K562 (cell line): ENCODE measurements at regions not wholly inside any gene's neighbourhood (a gene's known extent, or its start where the extent isn't known, plus 50 kb on each side); places are given as distances from the start of the nearest gene placed in this dataset.

Source experiments
- ATAC-seq: fragments of 200-7000 bp; cut with Tn5 transposase; 3 replicates; pipeline ENCODE4 v1.9.1; 2020; ENCODE audit warnings: moderate library complexity
- BruUV-seq: library from RNA; stranded (reverse); fragments of 400-500 nt; replicated peaks from 2 replicates; lab custom pipeline; 2021; lab: Mats Ljungman, UMichigan
- CTCF ChIA-PET: fragments of 300-600 bp; formaldehyde crosslinking; extraction: SDS; loops from one replicate; lab custom pipeline; 2021; ENCODE audit warnings: low intra/inter-chr PET ratio; lab: Yijun Ruan, JAX
- POLR2A ChIA-PET: fragments of 300-600, 350-650 bp; sonication (Branson Sonifier 250); formaldehyde crosslinking; extraction: SDS; loops from one replicate; lab custom pipeline; 2021; ENCODE audit warnings: antibody characterized with exemption, inconsistent platforms; lab: Yijun Ruan, JAX
- DNase-seq, 4 experiments: peaks; one replicate each; pipeline versions ENCODE4 v3.0.0 to v3.0.0-alpha.2; 2011 to 2018; ENCODE audit warnings: low spot score in 3 of 4, mixed read lengths in 3 of 4; ENCODE audit errors: extremely low read depth in 1 of 4
- FAIRE-seq: peaks from 2 replicates; lab custom pipeline; 2011; peaks lifted over from hg19 to GRCh38; lab: Jason Lieb, UNC
- H2AFZ ChIP-seq: 2 replicates; pipeline ENCODE4 v1.6.0; 2011; ENCODE audit warnings: low read depth, low read length, control low read depth, inconsistent platforms
- H3K27ac ChIP-seq: fragments of 200-600 bp; 3 replicates; pipeline ENCODE4 v1.8.0; 2011; ENCODE audit warnings: low read depth, mild to moderate bottlenecking, control low read depth, inconsistent platforms, low read length, moderate library complexity, mixed read lengths; ENCODE audit errors: extremely low read depth
- H3K27me3 ChIP-seq, 2 experiments: fragments of 300-600 bp in 1 of 2; 2 replicates in 1 of 2; 3 replicates in 1 of 2; pipeline versions ENCODE4 v1.6.0 to v1.8.0; 2011; ENCODE audit warnings: inconsistent platforms in 2 of 2, low read length in 2 of 2, mild to moderate bottlenecking in 1 of 2, mixed read lengths in 1 of 2, moderate library complexity in 1 of 2; ENCODE audit not compliant: control insufficient read depth in 2 of 2, insufficient read depth in 2 of 2
- H3K36me3 ChIP-seq: fragments of 300-600 bp; 3 replicates; pipeline ENCODE4 v1.8.0; 2011; ENCODE audit warnings: mild to moderate bottlenecking, low read length, inconsistent platforms; ENCODE audit not compliant: control insufficient read depth, insufficient read depth
- H3K4me1 ChIP-seq, 2 experiments: fragments of 200-600 bp in 1 of 2; replicated peaks in 1 of 2; 2 replicates in 1 of 2; 3 replicates in 1 of 2; pipeline versions ENCODE4 v1.5.1 to v1.8.0; 2011; ENCODE audit warnings: inconsistent platforms in 2 of 2, low read length in 2 of 2, mild to moderate bottlenecking in 1 of 2, mixed read lengths in 1 of 2, moderate library complexity in 1 of 2; ENCODE audit not compliant: control insufficient read depth in 2 of 2, insufficient read depth in 2 of 2
- H3K4me2 ChIP-seq: 2 replicates; pipeline ENCODE4 v1.6.1; 2011; ENCODE audit warnings: low read length, control low read depth, inconsistent platforms, mixed read lengths; ENCODE audit not compliant: insufficient read depth
- H3K4me3 ChIP-seq: fragments of 200-600 bp; sonication (generic), shearing (Covaris generic); 2 replicates; pipeline ENCODE4 v1.5.1; 2016; ENCODE audit warnings: control low read depth, inconsistent platforms
- H3K79me2 ChIP-seq: fragments of 200-600 bp; 3 replicates; pipeline ENCODE4 v1.8.0; 2011; ENCODE audit warnings: low read length, inconsistent platforms; ENCODE audit not compliant: control insufficient read depth, insufficient read depth
- H3K9ac ChIP-seq, 2 experiments: 2 replicates each; pipeline versions ENCODE4 v1.6.0 to v1.6.1; 2011; ENCODE audit warnings: low read depth in 2 of 2, low read length in 2 of 2, control low read depth in 1 of 2, inconsistent platforms in 1 of 2, mild to moderate bottlenecking in 1 of 2, mixed read lengths in 1 of 2; ENCODE audit not compliant: insufficient read depth in 1 of 2
- H3K9me1 ChIP-seq: one replicate; pipeline ENCODE4 v1.6.0; 2011; ENCODE audit warnings: inconsistent platforms, mild to moderate bottlenecking, low read length, moderate library complexity; ENCODE audit not compliant: control insufficient read depth, insufficient read depth
- H3K9me3 ChIP-seq: replicated peaks from 2 replicates; pipeline ENCODE4 v1.5.1; 2011; ENCODE audit warnings: low read depth, low read length, inconsistent platforms; ENCODE audit not compliant: control insufficient read depth, insufficient read depth
- H4K20me1 ChIP-seq: replicated peaks from 2 replicates; pipeline ENCODE4 v1.6.1; 2011; ENCODE audit warnings: low read length, inconsistent platforms, mixed read lengths; ENCODE audit not compliant: control insufficient read depth, insufficient read depth
- CREB3L1 ChIP-seq: fragments of 450-650 bp; IDR thresholded peaks from 2 replicates; pipeline ENCODE4 v1.6.1; 2014; ENCODE audit warnings: low read depth, mild to moderate bottlenecking, moderate library complexity, borderline replicate concordance
- JUNB ChIP-seq: fragments of 450-650 bp; formaldehyde crosslinking; conservative IDR thresholded peaks from 2 replicates; pipeline ENCODE4 v1.4.0; 2020; ENCODE audit warnings: mild to moderate bottlenecking
- MTA3 ChIP-seq: fragments of 450-650 bp; formaldehyde crosslinking; IDR thresholded peaks from 2 replicates; pipeline ENCODE4 v1.6.1; 2017; ENCODE audit warnings: mild to moderate bottlenecking, borderline replicate concordance
- NRF1 ChIP-seq, 2 experiments: fragments of 450-650 bp; IDR thresholded peaks in 1 of 2; conservative IDR thresholded peaks in 1 of 2; 2 replicates each; pipeline ENCODE4 v1.6.1; 2014; ENCODE audit warnings: mild to moderate bottlenecking in 2 of 2
- PHF21A ChIP-seq: fragments of 450-650 bp; IDR thresholded peaks from 2 replicates; pipeline ENCODE4 v1.6.1; 2017; ENCODE audit warnings: low read depth, borderline replicate concordance
- PHF8 ChIP-seq: fragments of 200-600 bp; sonication (generic); IDR thresholded peaks from 2 replicates; pipeline ENCODE4 v1.6.1; 2012; ENCODE audit warnings: mixed run types, mild to moderate bottlenecking, inconsistent platforms, low read length, moderate library complexity, borderline replicate concordance
- SP1 ChIP-seq: sonication (generic); formaldehyde crosslinking; IDR thresholded peaks from 2 replicates; pipeline ENCODE4 v1.8.1; 2022; ENCODE audit warnings: mild to moderate bottlenecking, missing genetic modification reagents
- SRF ChIP-seq, 2 experiments: fragments of 250-450, 450-650 bp in 1 of 2; sonication (Bioruptor Pico) in 1 of 2; sonication (generic) in 1 of 2; formaldehyde crosslinking; IDR thresholded peaks; 2 replicates each; pipeline versions ENCODE4 v1.5.0 to v1.5.1; 2020 to 2022; ENCODE audit warnings: mild to moderate bottlenecking in 1 of 2, missing genetic modification reagents in 1 of 2
- STAT6 ChIP-seq: sonication (generic); formaldehyde crosslinking; IDR thresholded peaks from 2 replicates; pipeline ENCODE4 v1.8.1; 2023; ENCODE audit warnings: mild to moderate bottlenecking, missing genetic modification reagents
- ZEB2 ChIP-seq: fragments of 450-650 bp; IDR thresholded peaks from 2 replicates; pipeline ENCODE4 v1.6.1; 2016
- ZNF174 ChIP-seq: fragments of 250-450 bp; sonication (Bioruptor Pico); IDR thresholded peaks from 2 replicates; pipeline ENCODE4 v1.4.0; 2020; ENCODE audit warnings: mild to moderate bottlenecking
- ZNF586 ChIP-seq: fragments of 450-650 bp; formaldehyde crosslinking; conservative IDR thresholded peaks from 2 replicates; pipeline ENCODE4 v1.4.0; 2020; ENCODE audit warnings: mild to moderate bottlenecking, moderate library complexity
- ZNF830 ChIP-seq: fragments of 250-450 bp; sonication (Bioruptor Pico); IDR thresholded peaks from 2 replicates; pipeline ENCODE4 v1.5.0; 2021; ENCODE audit warnings: mild to moderate bottlenecking
- WGBS: fragments of 100-300 bp; shearing (Covaris generic); methylation state at CpG from one replicate; pipeline ENCODE4 v1.1.6; 2016; ENCODE audit warnings: low coverage, mixed read lengths; ENCODE audit not compliant: insufficient coverage; ENCODE audit errors: missing lambda C conversion rate; 5-methylcytosine and 5-hydroxymethylcytosine counted together
- in situ Hi-C: fragments of 300-500 bp; cut with MboI; formaldehyde crosslinking; loops from 4 replicates; pipeline ENCODE4 v1.15.0; 2018; ENCODE audit warnings: inconsistent platforms, mixed read lengths
- intact Hi-C: fragments of 100-400 bp; cut with micrococcal nuclease; formaldehyde crosslinking; loops from 2 replicates; pipeline ENCODE4 v1.14.2; 2022

- TF ChIP-seq STAT6 (CRISPR knock-in tag): no peak
- no peak for TF ChIP-seq JUNB (CRISPR knock-in tag)
- TF ChIP-seq CREB3L1: no peak
- no peak for TF ChIP-seq ZNF830
- TF ChIP-seq SRF (CRISPR knock-in tag; IDR thresholded peaks at IDR 0.05): no peak
- no peak for TF ChIP-seq MTA3
- no peak for TF ChIP-seq ZNF586 (CRISPR knock-in tag)
- no peak for TF ChIP-seq ZNF174 (CRISPR knock-in tag)
Measured at GRCh38 chr2:167340322-167340721, 452.0 kb downstream of the XIRP2 start (continued).

GRCh38 chr2:167336213-167336612 lies 447.9 kb downstream of the XIRP2 start:
- H3K9ac ChIP-seq: no peak overlapping the region
- in situ Hi-C loops: no loop called here
- no peak overlapping the region for H3K4me2 ChIP-seq
- H4K20me1 ChIP-seq: no peaks in the 10 kb centered on the region
- no peak overlapping the region for H2AFZ ChIP-seq
- no peak for ATAC-seq
- CTCF ChIA-PET: no interaction called here
- TF ChIP-seq SP1 (no peak), PHF21A (no peak), ZEB2 (no peak), PHF8 (no peak), NRF1 (conservative IDR thresholded peaks at IDR 0.05 in 1 of 2, IDR thresholded peaks at IDR 0.05 in 1 of 2) (no peak)
- TF ChIP-seq, all 486 proteins: peak for 0
- Histone ChIP-seq H3K79me2 (no peaks in the 10 kb centered on the region), H3K4me1 (no peaks in the 10 kb centered on the region), H3K27ac (no peak overlapping the region), H3K27me3 (no peaks in the 10 kb centered on the region), H3K9me3 (peaks cover 2% of the 10 kb centered on the region; the same call in 1 of the 2 replicates), H3K9me1 (no peaks in the 10 kb centered on the region), H3K4me3 (no peak overlapping the region), H3K36me3 (no peaks in the 10 kb centered on the region)
- DNase-seq (no peak), FAIRE-seq (no peak)
- intact Hi-C loops: no loop called here
- no TSS peak for BruUV-seq
- WGBS: 0% methylated on average over 2 of the region's 2 CpGs
- POLR2A ChIA-PET: no interaction called here
